Uterus (tissue), 2 donors: ENCODE measurements at regions not wholly inside any gene's neighbourhood (a gene's known extent, or its start where the extent isn't known, plus 50 kb on each side); places are given as distances from the start of the nearest gene placed in this dataset.

Experiments
- CTCF ChIP-seq, 4 experiments: fragments of 200-600 bp in 2 of 4; fragments of 450-650 bp in 2 of 4; sonication (generic) in 2 of 4; IDR thresholded peaks; one replicate each; pipeline ENCODE4 v1.5.1; 2016 to 2019; ENCODE audit warnings: antibody characterized with exemption in 4 of 4, mild to moderate bottlenecking in 2 of 4, moderate library complexity in 1 of 4
- POLR2A ChIP-seq, 2 donors: fragments of 450-650 bp; IDR thresholded peaks; one replicate each; pipeline ENCODE4 v1.6.1; 2016; ENCODE audit warnings: antibody characterized with exemption in 2 of 2, mild to moderate bottlenecking in 1 of 2, moderate library complexity in 1 of 2

GRCh38 chr1:227369102-227369760 is 50.9 kb upstream of the CDC42BPA start:
- TF ChIP-seq CTCF (IDR thresholded peaks at IDR 0.05): no peak
- no peak for TF ChIP-seq POLR2A (IDR thresholded peaks at IDR 0.05)
